ENCODE measurements at regions not wholly inside any gene's neighbourhood (a gene's known extent, or its start where the extent isn't known, plus 50 kb on each side); places are given as distances from the start of the nearest gene placed in this dataset.

DNA sequence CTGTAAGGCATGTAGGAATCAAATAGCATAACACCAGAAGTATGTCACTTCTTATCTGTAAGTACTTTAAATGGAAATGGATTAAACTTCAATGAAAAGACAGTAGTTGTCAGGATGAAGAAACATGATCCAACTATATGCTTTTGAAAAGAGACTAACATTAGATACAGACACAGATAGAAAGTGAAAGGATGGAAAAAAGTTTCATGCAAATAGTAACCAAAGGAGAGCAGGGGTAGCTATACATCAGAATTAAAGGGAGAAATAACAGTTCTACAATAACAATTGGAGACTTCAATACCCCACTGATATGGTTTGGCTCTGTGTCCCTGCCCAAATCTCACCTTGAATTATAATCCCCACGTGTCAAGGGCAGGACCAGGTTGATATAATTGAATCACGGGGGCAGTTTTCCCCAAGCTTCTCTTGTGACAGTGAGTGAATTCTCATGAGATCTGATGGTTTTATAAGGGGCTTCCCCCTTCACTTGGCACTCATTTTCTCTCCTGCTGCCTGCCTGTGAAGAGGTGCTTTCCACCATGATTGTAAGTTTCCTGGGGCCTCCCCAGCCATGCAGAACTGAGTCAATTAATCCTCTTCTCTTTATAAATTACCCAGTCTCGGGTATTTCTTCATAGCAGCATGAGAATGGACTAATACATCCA, 205.4 kb upstream of the CDH2 start:
- H3K79me2 ChIP-seq (ENCODE audit: control insufficient read depth, insufficient read depth, low read length): no peaks in the 10 kb centered on the region
- TF ChIP-seq EZH2 (IDR thresholded peaks at IDR 0.05; ENCODE audit: low read length, missing control alignments): no peak
- TF ChIP-seq, protein P1, sequence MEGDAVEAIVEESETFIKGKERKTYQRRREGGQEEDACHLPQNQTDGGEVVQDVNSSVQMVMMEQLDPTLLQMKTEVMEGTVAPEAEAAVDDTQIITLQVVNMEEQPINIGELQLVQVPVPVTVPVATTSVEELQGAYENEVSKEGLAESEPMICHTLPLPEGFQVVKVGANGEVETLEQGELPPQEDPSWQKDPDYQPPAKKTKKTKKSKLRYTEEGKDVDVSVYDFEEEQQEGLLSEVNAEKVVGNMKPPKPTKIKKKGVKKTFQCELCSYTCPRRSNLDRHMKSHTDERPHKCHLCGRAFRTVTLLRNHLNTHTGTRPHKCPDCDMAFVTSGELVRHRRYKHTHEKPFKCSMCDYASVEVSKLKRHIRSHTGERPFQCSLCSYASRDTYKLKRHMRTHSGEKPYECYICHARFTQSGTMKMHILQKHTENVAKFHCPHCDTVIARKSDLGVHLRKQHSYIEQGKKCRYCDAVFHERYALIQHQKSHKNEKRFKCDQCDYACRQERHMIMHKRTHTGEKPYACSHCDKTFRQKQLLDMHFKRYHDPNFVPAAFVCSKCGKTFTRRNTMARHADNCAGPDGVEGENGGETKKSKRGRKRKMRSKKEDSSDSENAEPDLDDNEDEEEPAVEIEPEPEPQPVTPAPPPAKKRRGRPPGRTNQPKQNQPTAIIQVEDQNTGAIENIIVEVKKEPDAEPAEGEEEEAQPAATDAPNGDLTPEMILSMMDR (conservative IDR thresholded peaks at IDR 0.05 in 1 of 2, IDR thresholded peaks at IDR 0.05 in 1 of 2; ENCODE audit: low read depth in 1 of 2, low read length in 2 of 2): no peak

DNA sequence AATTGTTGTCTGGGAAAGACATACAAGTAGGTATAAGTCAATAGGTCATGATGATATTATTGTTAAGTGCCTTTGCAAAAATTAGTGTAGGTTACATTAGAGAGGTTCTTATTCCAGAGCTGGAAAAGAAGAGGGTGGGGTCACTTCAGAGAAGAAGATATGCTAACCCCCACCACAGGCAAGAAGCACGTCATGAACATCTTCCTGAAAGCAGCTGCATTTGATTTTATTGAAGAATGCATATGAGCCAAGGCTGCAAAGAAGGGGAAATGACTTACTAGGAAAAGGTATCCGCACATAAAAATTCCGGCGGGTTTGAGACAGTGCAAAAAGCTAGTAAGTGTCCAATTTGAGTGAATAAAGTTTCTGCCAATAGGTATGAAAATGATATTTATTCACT, 195.3 kb upstream of the CDH2 start:
- no peaks in the 10 kb centered on the region for H3K9me3 ChIP-seq (ENCODE audit: control insufficient read depth, insufficient read depth, low read depth, low read length)
- no peak overlapping the region for H3K27ac ChIP-seq (ENCODE audit: insufficient read depth, low read length)
- no peak for DNase-seq (ENCODE audit: low read depth in 2 of 2)
- no peak overlapping the region for H3K4me3 ChIP-seq (replicated peaks in 1 of 4; ENCODE audit: control extremely low read depth in 1 of 4, insufficient read depth in 1 of 4, low read depth in 3 of 4, low read length in 4 of 4)
- H3K27me3 ChIP-seq (ENCODE audit: control insufficient read depth, insufficient read depth, low read length): no peaks in the 10 kb centered on the region
- H3K79me2 ChIP-seq (ENCODE audit: control insufficient read depth, insufficient read depth, low read length): no peaks in the 10 kb centered on the region
- TF ChIP-seq, protein P1 (conservative IDR thresholded peaks at IDR 0.05 in 1 of 2, IDR thresholded peaks at IDR 0.05 in 1 of 2; ENCODE audit: low read depth in 1 of 2, low read length in 2 of 2): no peak
- TF ChIP-seq EZH2 (IDR thresholded peaks at IDR 0.05; ENCODE audit: low read length, missing control alignments): no peak
- H3K36me3 ChIP-seq (ENCODE audit: control insufficient read depth, insufficient read depth, low read length): no peaks in the 10 kb centered on the region
- H3K9ac ChIP-seq (ENCODE audit: insufficient read depth, low read length): no peak overlapping the region
- no peak overlapping the region for H2AFZ ChIP-seq (ENCODE audit: low read length)
- no peaks in the 10 kb centered on the region for H4K20me1 ChIP-seq (ENCODE audit: control insufficient read depth, extremely low read depth, insufficient read depth, low read length)
- H3K4me1 ChIP-seq (ENCODE audit: control insufficient read depth, extremely low read depth, insufficient read depth, low read length): no peaks in the 10 kb centered on the region
- H3K4me2 ChIP-seq (ENCODE audit: extremely low read depth, insufficient read depth, low read length): no peak overlapping the region

More for the DNA sequence above, 205.4 kb upstream of the CDH2 start:
- no peaks in the 10 kb centered on the region for H3K4me1 ChIP-seq (ENCODE audit: control insufficient read depth, extremely low read depth, insufficient read depth, low read length)
- no peaks in the 10 kb centered on the region for H3K27me3 ChIP-seq (ENCODE audit: control insufficient read depth, insufficient read depth, low read length)
- H3K9me3 ChIP-seq (ENCODE audit: control insufficient read depth, insufficient read depth, low read depth, low read length): no peaks in the 10 kb centered on the region
- no peak overlapping the region for H2AFZ ChIP-seq (ENCODE audit: low read length)
- H3K27ac ChIP-seq (ENCODE audit: insufficient read depth, low read length): no peak overlapping the region
- no peak overlapping the region for H3K4me2 ChIP-seq (ENCODE audit: extremely low read depth, insufficient read depth, low read length)
- no peak for DNase-seq (ENCODE audit: low read depth in 2 of 2)
- H3K36me3 ChIP-seq (ENCODE audit: control insufficient read depth, insufficient read depth, low read length): no peaks in the 10 kb centered on the region
- H4K20me1 ChIP-seq (ENCODE audit: control insufficient read depth, extremely low read depth, insufficient read depth, low read length): no peaks in the 10 kb centered on the region
- H3K9ac ChIP-seq (ENCODE audit: insufficient read depth, low read length): no peak overlapping the region
- no peak overlapping the region for H3K4me3 ChIP-seq (replicated peaks in 1 of 4; ENCODE audit: control extremely low read depth in 1 of 4, insufficient read depth in 1 of 4, low read depth in 3 of 4, low read length in 4 of 4)

DNA sequence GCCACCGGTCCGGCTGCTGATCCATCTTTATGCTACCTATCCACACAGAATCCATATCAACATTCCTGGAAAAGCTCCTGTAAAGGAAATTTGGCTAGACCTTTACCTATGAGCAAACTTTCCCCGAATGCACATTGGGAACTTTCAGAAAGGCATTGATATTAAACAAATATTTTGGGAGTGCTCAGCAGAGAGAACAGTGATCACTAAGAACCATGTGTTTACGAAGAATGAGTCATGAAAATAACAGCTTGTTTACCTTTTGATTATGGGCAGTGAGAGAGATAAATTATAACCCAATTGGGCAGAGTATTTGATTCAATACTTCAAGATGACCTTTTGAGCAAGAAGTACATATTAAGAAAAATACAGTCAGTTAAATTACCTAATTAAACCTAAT, 189.7 kb upstream of the CDH2 start:
- DNase-seq (ENCODE audit: low read depth in 2 of 2): no peak
- H3K9ac ChIP-seq (ENCODE audit: insufficient read depth, low read length): no peak overlapping the region
- H3K4me1 ChIP-seq (ENCODE audit: control insufficient read depth, extremely low read depth, insufficient read depth, low read length): no peaks in the 10 kb centered on the region
- H3K9me3 ChIP-seq (ENCODE audit: control insufficient read depth, insufficient read depth, low read depth, low read length): no peaks in the 10 kb centered on the region
- TF ChIP-seq, protein P1 (conservative IDR thresholded peaks at IDR 0.05 in 1 of 2, IDR thresholded peaks at IDR 0.05 in 1 of 2; ENCODE audit: low read depth in 1 of 2, low read length in 2 of 2): no peak
- H3K36me3 ChIP-seq (ENCODE audit: control insufficient read depth, insufficient read depth, low read length): no peaks in the 10 kb centered on the region
- H4K20me1 ChIP-seq (ENCODE audit: control insufficient read depth, extremely low read depth, insufficient read depth, low read length): no peaks in the 10 kb centered on the region
- no peak overlapping the region for H3K4me3 ChIP-seq (replicated peaks in 1 of 4; ENCODE audit: control extremely low read depth in 1 of 4, insufficient read depth in 1 of 4, low read depth in 3 of 4, low read length in 4 of 4)
- H2AFZ ChIP-seq (ENCODE audit: low read length): no peak overlapping the region
- H3K79me2 ChIP-seq (ENCODE audit: control insufficient read depth, insufficient read depth, low read length): no peaks in the 10 kb centered on the region
- H3K27ac ChIP-seq (ENCODE audit: insufficient read depth, low read length): no peak overlapping the region
- no peaks in the 10 kb centered on the region for H3K27me3 ChIP-seq (ENCODE audit: control insufficient read depth, insufficient read depth, low read length)
- no peak overlapping the region for H3K4me2 ChIP-seq (ENCODE audit: extremely low read depth, insufficient read depth, low read length)

All from fibroblast of lung (primary cell).